ENCODE measurements at regions not wholly inside any gene's neighbourhood (a gene's known extent, or its start where the extent isn't known, plus 50 kb on each side); places are given as distances from the start of the nearest gene placed in this dataset.

DNA sequence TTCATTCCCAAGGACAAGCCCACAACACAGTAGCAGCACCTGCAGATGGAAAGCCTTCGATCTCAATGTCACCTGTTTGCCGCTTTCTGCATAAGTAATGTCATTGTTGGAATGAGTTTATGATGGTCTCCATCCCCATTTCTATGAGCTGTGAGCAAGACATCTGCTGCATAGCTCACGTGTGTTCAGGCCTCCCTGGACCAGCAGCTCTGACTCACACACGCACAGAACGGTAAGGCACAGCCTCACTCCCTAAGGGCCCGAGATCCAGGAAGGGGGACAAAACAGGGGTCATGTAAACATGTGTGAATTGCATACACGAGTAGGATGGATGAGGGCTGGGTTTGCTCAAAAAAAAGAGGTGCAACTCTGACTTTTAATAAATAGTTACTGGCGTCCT is 223.1 kb downstream of the SOX9 start:
- TF ChIP-seq POLR2A (IDR thresholded peaks at IDR 0.05; ENCODE audit: low read length) (no peak), GATA1 (IDR thresholded peaks at IDR 0.05; ENCODE audit: low read depth, low read length) (no peak)
